HuH-7.5 (cell line): ENCODE measurements at regions not wholly inside any gene's neighbourhood (a gene's known extent, or its start where the extent isn't known, plus 50 kb on each side); places are given as distances from the start of the nearest gene placed in this dataset.
"Not testable (repeated sequence)": the region's sequence is repeated elsewhere in the genome, so short reads cannot be mapped to it uniquely, and the experiment has no call there.

Source experiments
- DNase-seq: peaks from one replicate; pipeline ENCODE4 v3.0.0; 2011; ENCODE audit warnings: low spot score

DNA sequence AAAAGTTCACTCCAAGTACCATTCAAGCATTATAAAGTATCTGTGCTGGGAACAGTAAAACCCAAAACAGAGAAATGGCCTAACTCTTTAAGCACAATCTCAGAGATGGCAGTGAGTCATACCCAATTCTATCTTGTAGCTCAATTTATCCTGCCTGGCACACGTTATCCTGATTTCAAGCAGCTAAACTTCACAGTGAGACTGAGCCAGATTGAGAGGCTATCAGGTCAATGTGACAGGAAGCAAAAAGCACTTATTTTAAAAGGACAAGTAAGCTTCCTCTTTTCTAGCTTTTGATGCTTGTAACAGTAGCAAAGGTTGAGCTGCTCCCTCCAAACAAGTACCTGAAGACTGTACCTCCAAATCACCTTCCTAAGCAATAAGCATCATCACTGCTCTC, 324.9 kb downstream of the NAF1 start:
- DNase-seq: no peak

DNA sequence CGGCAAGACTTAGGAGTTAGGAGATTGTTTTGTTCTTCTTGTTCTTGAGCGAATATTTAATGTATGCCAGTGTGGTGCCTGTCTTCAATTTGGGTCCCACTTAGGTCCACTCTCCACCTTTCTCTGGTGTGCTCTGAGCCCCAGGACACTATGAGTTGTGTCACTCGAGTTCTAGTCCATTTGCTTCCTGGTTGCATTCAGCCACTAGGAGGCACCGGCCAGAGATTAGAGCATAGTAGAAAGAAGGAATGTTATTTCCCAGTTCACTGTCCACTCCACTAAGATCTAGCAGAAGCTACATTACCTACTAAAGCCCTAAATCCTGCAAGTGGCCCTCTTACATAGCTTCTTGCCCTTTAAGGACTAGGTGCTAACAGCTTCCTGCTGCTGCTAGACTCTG, 326.9 kb downstream of the NAF1 start:
- no peak for DNase-seq

DNA sequence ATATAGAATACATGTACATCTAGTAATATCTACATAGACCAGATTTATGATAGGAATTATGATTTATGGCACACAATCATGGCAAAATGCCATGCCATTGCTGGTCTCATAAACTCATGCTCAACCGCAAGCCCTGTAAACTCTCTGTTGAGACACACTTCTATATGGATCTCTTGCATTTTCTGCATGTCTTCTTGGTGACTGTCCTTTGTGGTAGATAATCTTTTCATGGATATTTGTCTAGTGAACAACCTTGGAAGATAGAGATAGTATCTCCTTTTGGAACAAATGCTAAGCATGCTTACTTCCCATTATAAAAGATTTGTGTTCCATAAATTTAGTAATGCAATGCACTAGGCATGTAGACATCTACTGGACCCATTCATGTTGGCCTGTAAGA, 328.0 kb downstream of the NAF1 start:
- DNase-seq: no peak

DNA sequence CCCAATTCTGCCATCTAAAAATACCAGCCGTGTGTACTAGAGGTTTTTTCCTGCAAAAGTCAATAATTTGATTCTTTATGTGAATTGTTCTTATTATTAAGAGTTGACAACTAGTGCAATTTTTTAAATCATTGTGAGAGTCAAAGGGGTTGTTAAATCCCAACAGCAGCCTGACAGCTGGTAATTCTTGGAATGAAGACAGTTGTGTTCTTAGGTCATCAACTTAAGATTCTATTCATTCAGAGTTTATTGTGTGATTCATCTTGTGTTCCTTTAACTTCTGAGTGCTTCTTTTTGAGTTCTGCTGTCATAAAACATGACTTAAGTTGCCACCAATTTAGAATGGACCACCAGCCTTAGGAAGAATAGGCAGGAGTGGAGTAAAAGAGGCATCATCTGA, 329.0 kb downstream of the NAF1 start:
- no peak for DNase-seq

DNA sequence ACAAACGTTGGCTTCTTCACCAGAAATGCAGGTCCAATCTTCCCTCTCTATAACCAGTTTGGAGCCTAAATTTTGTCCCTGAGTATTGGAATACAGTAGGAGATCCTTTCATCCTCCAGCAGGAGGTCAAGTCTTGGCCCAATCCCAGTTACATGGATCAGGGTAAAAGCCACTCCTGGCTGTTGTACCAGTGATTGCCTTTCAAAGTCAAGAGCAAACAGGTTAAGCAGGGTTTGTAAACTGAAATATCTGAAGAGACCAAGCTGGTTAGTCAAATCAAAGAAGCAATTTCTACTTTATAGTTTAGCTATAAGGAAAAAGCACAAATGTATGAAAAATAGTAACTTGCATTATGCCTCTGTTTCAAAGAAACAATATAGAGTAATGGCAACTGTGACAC, 329.4 kb downstream of the NAF1 start:
- no peak for DNase-seq

DNA sequence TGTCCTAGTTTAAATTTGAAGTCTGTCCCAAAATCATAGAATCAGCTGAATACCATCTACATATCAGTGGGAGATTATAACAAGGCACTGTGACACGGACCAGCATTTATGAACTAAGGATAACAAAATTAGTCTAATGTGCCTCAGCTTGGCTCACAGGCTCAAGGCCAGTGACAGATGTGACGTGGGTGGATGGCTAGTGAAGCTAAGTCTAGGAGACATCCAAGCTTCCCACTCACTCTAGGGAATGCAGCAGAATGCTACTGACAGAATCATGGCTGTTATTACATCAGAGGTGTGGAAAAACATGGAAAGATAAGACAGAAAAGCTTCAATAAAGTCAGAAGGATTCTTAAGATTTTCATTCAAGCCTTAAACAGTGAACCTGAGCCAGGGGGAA, 329.9 kb downstream of the NAF1 start:
- DNase-seq: no peak

DNA sequence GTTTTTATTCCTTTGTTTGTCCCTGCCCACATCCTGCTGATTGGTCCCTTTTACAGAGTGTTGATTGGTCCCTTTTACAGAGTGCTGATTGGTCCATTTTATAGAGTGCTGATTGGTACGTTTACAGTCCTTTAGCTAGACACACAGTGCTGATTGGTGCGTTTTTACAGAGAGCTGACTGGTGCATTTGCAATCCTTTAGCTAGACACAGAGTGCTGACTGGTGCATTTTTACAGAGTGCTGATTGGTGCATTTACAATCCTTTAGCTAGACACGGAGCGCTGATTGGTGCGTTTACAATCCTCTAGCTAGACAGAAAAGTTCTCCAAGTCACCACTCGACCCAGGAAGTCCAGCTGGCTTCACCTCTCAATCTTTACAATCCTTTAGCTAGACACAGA, 330.4 kb downstream of the NAF1 start:
- DNase-seq: not testable (repeated sequence)

DNA sequence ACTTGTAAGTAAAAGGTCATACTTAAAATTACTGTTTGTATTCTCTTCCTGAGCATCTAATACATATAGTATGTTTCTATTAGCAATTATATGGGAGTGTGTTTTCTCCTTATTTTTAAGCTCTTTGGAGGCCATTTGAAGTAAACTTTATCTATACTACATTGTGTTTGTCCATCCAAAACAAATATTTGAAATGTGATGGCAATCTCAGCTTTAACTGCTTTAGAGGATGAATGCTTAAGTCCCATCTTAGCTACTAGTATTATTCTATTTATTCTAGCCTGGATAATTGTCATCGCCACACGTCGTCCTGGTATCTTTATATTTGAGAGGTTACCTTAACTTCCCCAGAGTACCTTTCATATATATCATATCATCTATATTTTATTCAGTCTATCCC, 335.8 kb downstream of the NAF1 start:
- no peak for DNase-seq

DNA sequence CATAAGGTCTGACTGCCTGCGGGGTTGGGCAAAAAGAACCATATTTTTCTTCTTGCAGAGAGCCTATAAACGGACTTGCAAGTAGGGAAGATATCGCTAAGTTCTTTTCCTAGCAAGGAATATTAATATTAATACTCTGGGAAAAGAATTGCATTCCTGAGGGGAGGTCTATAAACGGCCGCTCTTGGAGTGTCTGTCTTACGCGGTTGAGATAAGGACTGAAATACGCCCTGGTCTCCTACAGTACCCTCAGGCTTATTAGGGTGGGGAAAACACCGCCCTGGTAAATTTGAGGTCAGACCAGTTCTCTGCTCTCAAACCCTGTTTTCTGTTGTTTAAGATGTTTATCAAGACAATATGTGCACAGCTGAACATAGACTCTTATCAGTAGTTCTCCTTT, 349.3 kb downstream of the NAF1 start:
- not testable (repeated sequence) for DNase-seq

DNA sequence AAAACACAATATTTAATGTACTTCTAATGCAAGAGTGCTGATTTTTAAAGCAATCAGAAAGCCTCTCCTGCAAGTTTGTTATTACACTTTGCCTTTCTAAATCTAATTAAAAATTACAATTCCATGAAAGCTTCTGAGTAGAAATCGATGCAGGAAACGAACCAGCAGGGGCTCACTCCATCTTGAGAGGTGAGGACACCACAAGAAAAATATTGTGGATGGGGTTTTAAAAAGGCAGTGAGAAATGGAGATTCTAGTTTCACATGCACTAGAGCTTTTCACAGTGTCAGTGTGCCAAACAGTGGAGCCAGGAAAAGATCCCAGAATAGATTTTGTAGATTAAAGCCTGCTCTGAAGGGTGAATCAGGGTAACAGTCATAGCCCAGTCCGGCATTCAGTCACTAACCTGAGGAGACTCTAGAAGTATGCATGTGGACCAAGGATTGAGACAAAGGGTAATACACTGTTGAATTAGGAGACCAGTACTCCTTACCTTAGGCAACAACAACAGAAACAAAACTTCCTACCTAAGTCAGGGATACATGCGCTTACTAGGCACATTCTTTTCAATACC, 362.3 kb downstream of the NAF1 start:
- DNase-seq: no peak

DNA sequence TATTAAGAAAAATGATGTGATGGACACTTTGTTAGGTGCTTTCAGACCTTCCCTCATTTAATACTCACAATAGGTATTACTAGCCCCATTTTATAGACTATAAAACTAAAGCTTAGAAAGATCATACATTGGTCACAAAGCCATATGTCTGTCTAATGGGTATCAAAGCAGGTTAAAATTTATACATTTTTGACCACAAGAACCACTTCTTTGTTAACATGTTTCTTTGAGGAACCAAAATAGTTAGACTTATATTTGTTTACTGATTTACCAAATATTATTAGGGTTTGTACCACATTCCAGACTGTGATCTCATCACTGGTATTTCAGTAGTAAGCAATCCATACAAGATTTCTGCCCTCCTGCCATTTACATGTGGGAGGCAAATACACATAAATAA, 363.3 kb downstream of the NAF1 start:
- no peak for DNase-seq

DNA sequence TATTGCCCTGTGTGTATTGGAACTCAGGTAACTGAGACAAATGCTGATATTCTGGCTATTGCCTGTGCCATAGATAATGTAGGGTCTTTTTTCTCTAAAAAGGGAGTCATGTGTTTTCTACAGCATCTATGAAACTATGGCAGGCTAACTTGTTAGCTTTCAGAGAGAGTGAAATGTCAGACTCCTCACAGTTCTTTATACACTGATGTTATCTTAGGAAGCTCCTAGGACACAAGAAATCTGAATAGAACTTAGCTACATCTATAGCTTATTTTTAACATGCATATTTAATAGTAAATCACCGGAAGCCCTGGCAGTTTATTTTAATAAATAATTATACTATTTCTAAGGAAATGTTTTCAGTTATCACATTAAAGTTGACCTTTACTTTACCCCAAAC, 369.6 kb downstream of the NAF1 start:
- DNase-seq: no peak

DNA sequence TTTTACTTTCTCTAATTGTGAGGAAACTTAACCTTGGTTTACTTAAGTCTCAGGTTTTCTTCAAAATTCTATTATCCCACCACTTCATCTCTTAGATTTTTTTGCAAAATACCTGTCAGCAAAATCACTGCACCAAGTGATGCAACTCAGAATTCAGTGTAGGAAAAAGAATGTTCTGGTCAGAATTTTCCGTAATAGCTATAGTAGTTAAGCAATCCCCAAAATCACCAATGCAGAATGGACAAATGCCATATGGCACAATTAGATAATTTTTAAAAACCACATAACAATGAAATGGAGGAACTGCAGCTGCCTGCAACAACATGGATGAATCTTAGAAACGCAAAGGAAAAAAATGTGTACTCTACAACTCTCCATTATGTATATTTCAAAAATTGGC, 373.1 kb downstream of the NAF1 start:
- no peak for DNase-seq

DNA sequence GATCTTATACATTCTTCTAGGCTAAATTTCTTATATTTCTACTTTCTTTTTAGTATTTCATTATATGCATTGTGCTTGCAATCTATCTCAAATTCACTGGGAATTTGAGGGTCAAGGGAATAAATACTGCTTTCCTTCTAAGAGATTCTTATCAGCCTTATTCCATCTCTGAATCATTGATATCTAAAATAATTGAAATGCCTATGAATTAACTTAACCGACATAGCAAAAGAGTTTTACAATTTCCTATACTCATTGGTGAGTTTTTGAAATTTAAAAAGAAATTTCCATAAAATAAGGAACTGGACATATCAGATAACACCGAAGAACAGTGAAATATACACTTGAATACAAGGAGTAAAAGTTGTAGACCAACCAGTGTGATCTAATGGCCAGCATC, 373.7 kb downstream of the NAF1 start:
- no peak for DNase-seq

DNA sequence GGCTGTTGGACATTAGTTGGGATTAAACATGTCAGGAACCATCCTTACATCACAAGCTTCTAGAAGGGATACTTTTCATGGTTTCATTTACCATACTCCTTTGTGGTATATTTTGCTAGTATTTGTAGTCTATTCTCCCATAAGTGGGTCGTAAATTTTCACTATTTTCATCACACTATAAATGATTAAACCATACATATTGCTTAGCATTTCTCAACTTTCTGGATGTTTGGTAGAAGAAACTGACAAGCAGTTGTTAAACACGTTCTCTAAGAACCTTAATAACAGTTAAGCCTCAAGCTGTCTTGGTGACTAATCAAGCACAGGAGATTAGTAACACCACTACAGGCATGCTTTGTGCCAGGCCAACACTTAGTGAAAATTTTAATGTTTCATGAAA, 375.5 kb downstream of the NAF1 start:
- DNase-seq: no peak

DNA sequence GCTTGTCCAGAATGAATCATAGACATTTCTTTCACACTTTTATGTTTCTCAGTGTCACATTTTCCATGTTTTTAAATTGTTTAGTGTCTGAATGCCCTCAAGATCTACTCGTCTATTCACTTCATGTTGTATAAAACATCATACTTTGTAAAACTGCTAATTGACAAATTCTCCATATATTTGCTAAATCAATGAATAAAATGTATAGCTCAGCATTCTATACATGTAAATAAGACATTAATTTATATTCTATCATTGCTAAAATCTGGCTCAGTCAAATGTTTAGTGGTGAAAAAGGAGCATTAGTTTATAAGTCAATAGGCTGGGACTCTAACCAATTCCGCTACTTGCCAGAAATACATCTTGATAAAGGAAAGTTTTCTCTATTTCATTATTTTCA, 379.6 kb downstream of the NAF1 start:
- DNase-seq: no peak

DNA sequence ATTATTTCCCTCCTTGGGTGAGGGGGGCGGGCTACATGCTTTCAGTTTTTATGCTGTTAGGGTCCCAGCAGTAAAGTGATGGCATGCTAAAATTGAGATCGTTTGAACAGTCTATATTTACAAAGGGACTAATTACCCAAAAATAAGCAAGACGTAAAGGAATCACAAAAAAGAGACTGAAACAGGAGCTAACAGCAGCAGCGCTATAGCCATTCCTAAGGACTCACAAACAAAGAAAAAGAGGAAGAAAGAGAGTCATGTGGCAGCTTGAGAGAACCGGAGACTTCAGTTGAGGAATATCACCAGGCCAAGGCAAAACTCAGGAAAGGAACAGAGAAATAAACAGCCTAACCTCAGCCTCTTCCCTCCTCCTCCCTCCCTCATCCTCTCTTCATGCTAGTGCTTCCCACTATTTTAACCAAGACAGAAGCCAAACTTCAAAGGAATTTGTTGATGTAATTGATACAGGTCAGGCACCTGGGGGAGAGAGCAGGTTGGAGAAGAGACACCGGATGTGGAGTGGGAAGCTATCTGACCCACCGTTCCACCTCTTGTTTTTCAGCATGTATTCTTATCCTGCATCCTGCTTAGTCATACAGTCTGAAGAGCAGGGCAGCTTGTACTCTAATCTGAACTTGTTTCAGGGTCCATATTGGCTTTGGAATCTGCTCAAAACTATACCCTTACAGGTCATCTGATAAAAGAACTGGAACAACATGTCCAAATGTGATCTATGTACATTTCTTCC, 383.7 kb downstream of the NAF1 start:
- DNase-seq: no peak

DNA sequence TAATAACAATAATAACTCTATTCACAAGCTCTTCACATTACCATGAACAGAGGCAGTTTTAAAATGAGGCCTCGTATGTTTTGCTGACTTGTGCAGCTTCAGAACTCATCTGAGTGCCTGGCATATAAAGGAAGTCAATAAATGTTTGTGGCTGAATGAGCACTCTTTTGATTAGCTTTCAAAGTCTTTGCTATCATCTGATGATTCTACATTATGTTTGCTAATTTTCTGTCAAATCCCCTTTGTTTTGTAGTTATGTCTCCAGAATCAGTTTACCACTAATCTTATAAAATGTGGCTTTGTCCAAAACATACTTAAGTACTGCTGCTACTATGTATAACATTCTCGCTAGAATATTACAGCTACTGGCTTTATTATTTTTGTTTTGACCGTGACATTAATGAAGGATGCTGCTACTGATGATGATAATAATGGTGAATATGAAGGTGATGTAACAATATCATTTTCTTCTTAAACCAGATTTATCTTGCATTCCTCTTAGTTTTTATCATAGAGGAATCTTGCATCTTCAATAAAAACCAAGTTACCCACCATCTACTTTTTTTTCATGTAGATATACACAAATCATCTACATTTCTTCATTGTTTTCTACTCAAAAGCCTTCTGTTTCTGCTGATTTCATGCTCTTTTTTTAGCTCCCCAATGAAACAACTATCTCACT, 384.5 kb downstream of the NAF1 start:
- no peak for DNase-seq

DNA sequence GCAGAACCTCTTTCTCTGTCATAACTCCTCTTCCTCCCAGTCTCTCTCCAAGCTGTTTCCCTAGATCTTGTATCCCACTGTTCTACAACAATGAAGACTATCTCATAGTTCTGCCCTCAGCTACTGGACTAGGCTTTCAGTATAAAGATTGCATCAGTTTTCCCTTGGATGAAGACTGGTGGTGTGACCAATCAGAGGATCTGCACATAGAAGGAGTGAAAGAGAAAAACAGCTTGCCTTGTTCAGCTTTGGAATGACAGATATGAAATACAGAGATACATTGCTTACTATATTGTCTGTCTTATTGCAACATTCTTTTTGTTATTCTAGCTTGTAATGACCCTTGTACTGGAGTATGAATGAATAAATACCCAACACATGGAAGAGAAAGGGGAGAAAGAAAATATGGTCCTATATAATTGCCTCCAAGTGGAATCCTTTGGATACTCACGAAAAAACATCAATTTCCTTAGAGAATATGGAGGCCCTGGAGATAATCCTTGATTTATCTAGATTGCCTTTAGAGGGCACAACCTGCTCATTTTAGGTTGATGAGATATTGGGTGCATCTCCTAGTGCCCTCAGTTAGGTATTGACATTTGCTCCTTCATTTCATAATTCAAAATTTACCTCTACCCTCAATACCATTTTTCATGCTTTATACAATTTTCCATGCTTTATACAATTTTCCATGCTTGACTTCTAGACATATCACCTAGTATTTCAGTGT, 395.8 kb downstream of the NAF1 start:
- DNase-seq: no peak

DNA sequence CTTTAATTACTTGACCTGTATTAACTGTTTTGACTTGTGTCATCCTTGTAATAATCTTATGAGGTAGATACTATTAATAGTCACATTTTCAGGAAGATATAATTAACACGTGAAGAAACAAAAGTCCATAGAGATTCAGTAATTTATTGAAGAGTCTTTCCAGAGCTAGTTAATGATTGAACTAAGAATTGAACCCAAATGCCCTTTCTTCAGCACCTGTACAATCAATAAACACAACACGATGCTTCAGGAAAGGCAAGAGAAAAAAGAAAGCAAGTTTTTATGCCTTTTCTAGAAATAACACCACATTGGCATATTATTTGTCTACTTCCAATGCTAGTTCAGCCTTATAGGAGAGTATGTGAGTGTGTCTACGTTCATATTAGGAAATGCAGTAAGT, 399.6 kb downstream of the NAF1 start:
- no peak for DNase-seq

DNA sequence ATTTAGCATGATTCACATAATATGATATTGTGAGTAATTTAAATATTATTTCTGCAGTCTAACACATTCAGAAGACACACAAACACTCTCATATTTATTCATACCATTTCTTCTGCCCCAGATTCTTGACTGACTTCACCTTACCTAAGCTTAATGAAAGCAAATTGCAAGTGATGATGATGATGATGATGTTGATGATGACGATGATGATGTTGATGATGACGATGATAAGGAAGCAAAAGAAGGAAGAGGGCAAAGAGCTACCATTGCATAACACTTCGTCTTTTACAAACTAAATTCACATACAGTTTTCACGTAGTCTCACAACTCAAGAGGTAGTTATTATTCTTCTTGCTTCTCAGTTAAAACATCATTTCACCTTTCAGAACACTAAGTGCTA, 404.7 kb downstream of the NAF1 start:
- DNase-seq: no peak

DNA sequence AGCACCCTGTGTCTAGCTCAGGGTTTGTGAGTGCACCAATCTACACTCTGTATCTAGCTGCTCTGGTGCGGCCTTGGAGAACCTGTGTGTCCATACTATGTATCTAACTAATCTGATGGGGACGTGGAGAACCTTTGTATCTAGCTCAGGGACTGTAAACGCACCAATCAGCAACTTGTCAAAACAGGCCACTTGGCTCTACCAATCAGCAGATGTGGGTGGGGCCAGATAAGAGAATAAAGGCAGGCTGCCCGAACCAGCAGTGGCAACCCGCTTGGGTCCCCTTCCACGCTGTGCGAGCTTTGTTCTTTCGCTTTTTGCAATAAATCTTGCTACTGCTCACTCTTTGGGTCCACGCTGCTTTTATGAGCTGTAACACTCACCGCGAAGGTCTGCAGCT, 426.5 kb downstream of the NAF1 start:
- not testable (repeated sequence) for DNase-seq

DNA sequence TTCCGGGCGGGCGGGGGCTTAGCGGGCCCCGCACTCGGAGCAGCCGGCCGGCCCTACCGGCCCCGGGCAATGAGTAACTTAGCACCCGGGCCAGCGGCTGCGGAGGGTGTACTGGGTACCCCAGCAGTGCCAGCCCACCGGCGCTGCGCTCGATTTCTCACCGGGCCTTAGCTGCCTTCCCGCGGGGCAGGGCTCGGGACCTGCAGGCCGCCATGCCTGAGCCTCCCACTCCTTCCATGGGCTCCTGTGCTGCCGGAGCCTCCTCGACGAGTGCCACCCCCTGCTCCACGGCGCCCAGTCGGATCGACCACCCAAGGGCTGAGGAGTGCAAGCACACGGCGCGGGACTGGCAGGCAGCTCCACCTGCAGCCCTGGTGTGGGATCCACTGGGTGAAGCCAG, 427.1 kb downstream of the NAF1 start:
- not testable (repeated sequence) for DNase-seq
